Loucy (cell line): ENCODE measurements at regions not wholly inside any gene's neighbourhood (a gene's known extent, or its start where the extent isn't known, plus 50 kb on each side); places are given as distances from the start of the nearest gene placed in this dataset.

Source experiments
- EZH2phosphoT487 ChIP-seq: fragments of 200-600 bp; IDR thresholded peaks from 2 replicates; pipeline ENCODE4 v1.6.1; 2018; ENCODE audit warnings: antibody characterized with exemption, mild to moderate bottlenecking, moderate library complexity, borderline replicate concordance
- TF ChIP-seq, protein P1 (sequence below): fragments of 200-600 bp; sonication (generic); conservative IDR thresholded peaks from 2 replicates; pipeline ENCODE4 v1.5.1; 2014; ENCODE audit warnings: mild to moderate bottlenecking, antibody characterized with exemption, low read length

DNA sequence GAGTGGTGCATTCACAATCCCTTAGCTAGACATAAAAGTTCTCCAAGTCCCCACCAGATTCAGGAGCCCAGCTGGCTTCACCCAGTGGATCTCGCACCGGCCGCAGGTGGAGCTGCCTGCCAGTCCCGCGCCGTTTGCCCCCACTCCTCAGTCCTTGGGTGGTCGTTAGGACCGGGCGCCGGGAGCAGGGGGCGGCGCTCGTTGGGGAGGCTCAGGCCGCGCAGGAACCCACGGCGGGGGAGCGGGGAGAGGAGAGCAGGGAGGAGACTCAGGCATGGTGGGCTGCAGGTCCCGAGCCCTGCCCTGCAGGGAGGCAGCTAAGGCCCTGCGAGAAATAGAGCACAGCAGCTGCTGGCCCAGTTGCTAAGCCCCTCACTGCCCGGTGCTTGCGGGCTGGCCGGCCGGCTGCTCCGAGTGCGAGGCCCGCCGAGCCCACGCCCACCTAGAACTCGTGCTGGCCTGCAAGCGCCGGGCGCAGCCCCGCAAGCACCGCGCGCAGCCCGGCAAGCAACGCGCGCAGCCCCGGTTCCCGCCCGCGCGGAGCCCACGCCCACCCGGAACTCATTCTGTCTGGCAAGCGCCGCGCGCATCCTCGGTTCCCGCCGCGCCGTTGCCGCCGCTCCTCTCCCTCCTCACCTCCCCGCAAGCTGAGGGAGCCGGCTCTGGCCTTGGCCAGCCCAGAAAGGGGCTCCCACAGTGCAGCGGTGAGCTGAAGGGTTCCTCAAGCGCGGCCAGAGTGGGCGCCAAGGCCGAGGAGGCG is 153.5 kb downstream of the SLC7A11 start:
- TF ChIP-seq, protein P1, sequence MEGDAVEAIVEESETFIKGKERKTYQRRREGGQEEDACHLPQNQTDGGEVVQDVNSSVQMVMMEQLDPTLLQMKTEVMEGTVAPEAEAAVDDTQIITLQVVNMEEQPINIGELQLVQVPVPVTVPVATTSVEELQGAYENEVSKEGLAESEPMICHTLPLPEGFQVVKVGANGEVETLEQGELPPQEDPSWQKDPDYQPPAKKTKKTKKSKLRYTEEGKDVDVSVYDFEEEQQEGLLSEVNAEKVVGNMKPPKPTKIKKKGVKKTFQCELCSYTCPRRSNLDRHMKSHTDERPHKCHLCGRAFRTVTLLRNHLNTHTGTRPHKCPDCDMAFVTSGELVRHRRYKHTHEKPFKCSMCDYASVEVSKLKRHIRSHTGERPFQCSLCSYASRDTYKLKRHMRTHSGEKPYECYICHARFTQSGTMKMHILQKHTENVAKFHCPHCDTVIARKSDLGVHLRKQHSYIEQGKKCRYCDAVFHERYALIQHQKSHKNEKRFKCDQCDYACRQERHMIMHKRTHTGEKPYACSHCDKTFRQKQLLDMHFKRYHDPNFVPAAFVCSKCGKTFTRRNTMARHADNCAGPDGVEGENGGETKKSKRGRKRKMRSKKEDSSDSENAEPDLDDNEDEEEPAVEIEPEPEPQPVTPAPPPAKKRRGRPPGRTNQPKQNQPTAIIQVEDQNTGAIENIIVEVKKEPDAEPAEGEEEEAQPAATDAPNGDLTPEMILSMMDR = no peak
- no peak for TF ChIP-seq EZH2phosphoT487
